H1 (cell line): ENCODE measurements at regions not wholly inside any gene's neighbourhood (a gene's known extent, or its start where the extent isn't known, plus 50 kb on each side); places are given as distances from the start of the nearest gene placed in this dataset.
A peak's percentile ranks its signal among the peaks of the same experiment; 100 is the strongest.

Experiments
- CTCF ChIA-PET: fragments of 300-600 bp; sonication (Branson Sonifier 250); formaldehyde crosslinking; loops from one replicate; lab custom pipeline; 2021; ENCODE audit not compliant: partially characterized antibody; lab: Charles Lee
- POLR2A ChIA-PET: fragments of 300-600 bp; sonication (Branson Sonifier 250); formaldehyde crosslinking; loops from one replicate; lab custom pipeline; 2021; ENCODE audit warnings: inconsistent platforms; ENCODE audit not compliant: partially characterized antibody; lab: Charles Lee
- DNase-seq, 2 experiments: peaks; one replicate each; pipeline versions ENCODE4 v3.0.0 to v3.0.0-alpha.2; 2010 to 2022; ENCODE audit warnings: low spot score in 2 of 2, low read depth in 1 of 2, mixed read lengths in 1 of 2
- FAIRE-seq: peaks from 2 replicates; lab custom pipeline; 2011; peaks lifted over from hg19 to GRCh38; lab: Jason Lieb, UNC
- H2AFZ ChIP-seq: 2 replicates; pipeline ENCODE4 v1.8.1; 2012; ENCODE audit warnings: low read length, inconsistent platforms
- H2AK5ac ChIP-seq: 2 replicates; pipeline ENCODE4 v1.6.1; 2013; ENCODE audit warnings: low read depth, low read length
- H2BK120ac ChIP-seq: replicated peaks from 2 replicates; pipeline ENCODE3; 2013; ENCODE audit warnings: low read depth, low read length, inconsistent platforms
- H2BK12ac ChIP-seq: 2 replicates; pipeline ENCODE4 v1.6.1; 2013; ENCODE audit warnings: low read depth, low read length
- H2BK15ac ChIP-seq: 2 replicates; pipeline ENCODE4 v1.6.1; 2013; ENCODE audit warnings: low read length
- H2BK20ac ChIP-seq: 2 replicates; pipeline ENCODE4 v1.6.1; 2013; ENCODE audit warnings: low read length
- H2BK5ac ChIP-seq: 2 replicates; pipeline ENCODE4 v1.6.1; 2013; ENCODE audit warnings: low read depth, low read length
- H3K14ac ChIP-seq: 2 replicates; pipeline ENCODE4 v1.6.1; 2013; ENCODE audit warnings: inconsistent platforms; ENCODE audit not compliant: insufficient read length
- H3K18ac ChIP-seq: 2 replicates; pipeline ENCODE4 v1.6.1; 2013; ENCODE audit warnings: low read length; ENCODE audit errors: extremely low read depth
- H3K23ac ChIP-seq: 2 replicates; pipeline ENCODE4 v1.6.1; 2013; ENCODE audit warnings: inconsistent platforms; ENCODE audit not compliant: insufficient read length
- H3K23me2 ChIP-seq: 2 replicates; pipeline ENCODE4 v1.6.1; 2013; ENCODE audit warnings: low read depth, low read length
- H3K27ac ChIP-seq: 2 replicates; pipeline ENCODE4 v1.6.1; 2011; ENCODE audit warnings: low read depth, low read length, inconsistent platforms
- H3K27me3 ChIP-seq, 4 experiments: replicated peaks in 1 of 4; 1 replicate in 1 of 4; 2 replicates in 3 of 4; pipeline versions ENCODE4 v1.6.1 to v1.8.1; 2011 to 2013; ENCODE audit warnings: low read length in 3 of 4, mild to moderate bottlenecking in 3 of 4, inconsistent platforms in 2 of 4, mixed read lengths in 2 of 4, moderate library complexity in 1 of 4; ENCODE audit not compliant: control insufficient read depth in 3 of 4, insufficient read depth in 3 of 4; ENCODE audit errors: extremely low read depth in 1 of 4
- H3K36me3 ChIP-seq, 4 experiments: 2 replicates each; pipeline versions ENCODE4 v1.6.1 to v1.8.1; 2011 to 2013; ENCODE audit warnings: mild to moderate bottlenecking in 4 of 4, low read length in 3 of 4, moderate library complexity in 2 of 4, control low read depth in 1 of 4, inconsistent platforms in 1 of 4; ENCODE audit not compliant: insufficient read depth in 4 of 4, control insufficient read depth in 2 of 4
- H3K4ac ChIP-seq: replicated peaks from 2 replicates; pipeline ENCODE3; 2013; ENCODE audit warnings: low read length, low read depth, mixed read lengths, inconsistent platforms; ENCODE audit not compliant: insufficient read length
- H3K4me1 ChIP-seq, 4 experiments: replicated peaks in 1 of 4; 1 replicate in 1 of 4; 2 replicates in 3 of 4; pipeline versions ENCODE4 v1.6.1 to v1.8.1; 2011 to 2013; ENCODE audit warnings: low read length in 3 of 4, inconsistent platforms in 2 of 4, mixed read lengths in 1 of 4; ENCODE audit not compliant: insufficient read depth in 4 of 4, control insufficient read depth in 3 of 4
- H3K4me2 ChIP-seq, 2 experiments: 2 replicates each; pipeline versions ENCODE4 v1.6.1 to v1.8.1; 2011 to 2013; ENCODE audit warnings: low read depth in 2 of 2, low read length in 2 of 2, control low read depth in 1 of 2, inconsistent platforms in 1 of 2, mild to moderate bottlenecking in 1 of 2; ENCODE audit not compliant: insufficient read depth in 1 of 2
- H3K4me3 ChIP-seq, 4 experiments: fragments of 200-600, 300-600 bp in 1 of 4; sonication (generic), shearing (Covaris generic), sonication (Bioruptor Twin) in 1 of 4; 2 replicates each; pipeline versions ENCODE4 v1.5.1 to v1.8.1; 2011 to 2016; ENCODE audit warnings: low read length in 4 of 4, low read depth in 3 of 4, control low read depth in 2 of 4, inconsistent platforms in 2 of 4, mild to moderate bottlenecking in 2 of 4, mixed read lengths in 1 of 4, moderate library complexity in 1 of 4; ENCODE audit not compliant: insufficient read depth in 2 of 4; ENCODE audit errors: extremely low read depth in 1 of 4
- H3K56ac ChIP-seq: replicated peaks from 2 replicates; pipeline ENCODE3; 2013; ENCODE audit warnings: low read depth, mild to moderate bottlenecking, mixed read lengths, low read length, inconsistent platforms; ENCODE audit not compliant: insufficient read length
- H3K79me1 ChIP-seq: 2 replicates; pipeline ENCODE4 v1.6.1; 2013; ENCODE audit warnings: low read depth, low read length, control low read depth
- H3K79me2 ChIP-seq, 2 experiments: 2 replicates each; pipeline versions ENCODE4 v1.6.1 to v1.8.1; 2012 to 2013; ENCODE audit warnings: low read length in 2 of 2, mild to moderate bottlenecking in 2 of 2, inconsistent platforms in 1 of 2; ENCODE audit not compliant: insufficient read depth in 2 of 2, control insufficient read depth in 1 of 2
- H3K9ac ChIP-seq, 4 experiments: replicated peaks in 1 of 4; 1 replicate in 1 of 4; 2 replicates in 3 of 4; pipeline versions ENCODE4 v1.6.1 to v1.8.1; 2011 to 2013; ENCODE audit warnings: low read depth in 3 of 4, low read length in 3 of 4, control low read depth in 2 of 4, mild to moderate bottlenecking in 2 of 4, moderate library complexity in 2 of 4, inconsistent platforms in 1 of 4; ENCODE audit errors: extremely low read depth in 1 of 4
- H3K9me3 ChIP-seq, 2 experiments: 2 replicates each; pipeline versions ENCODE4 v1.6.1 to v1.8.1; 2012 to 2013; ENCODE audit warnings: mild to moderate bottlenecking in 2 of 2, moderate library complexity in 2 of 2, control low read depth in 1 of 2, inconsistent platforms in 1 of 2, low read depth in 1 of 2, low read length in 1 of 2, mixed read lengths in 1 of 2; ENCODE audit not compliant: insufficient read depth in 2 of 2
- H4K20me1 ChIP-seq, 2 experiments: replicated peaks in 1 of 2; 2 replicates each; pipeline versions ENCODE3 to v1.8.1; 2011 to 2013; ENCODE audit warnings: inconsistent platforms in 2 of 2, low read length in 2 of 2, mild to moderate bottlenecking in 1 of 2; ENCODE audit not compliant: insufficient read depth in 2 of 2, control insufficient read depth in 1 of 2
- H4K5ac ChIP-seq: 2 replicates; pipeline ENCODE4 v1.6.1; 2013; ENCODE audit warnings: low read length, low read depth, mixed read lengths, inconsistent platforms; ENCODE audit not compliant: insufficient read length
- H4K8ac ChIP-seq: 2 replicates; pipeline ENCODE4 v1.8.0; 2013; ENCODE audit warnings: mild to moderate bottlenecking, moderate library complexity, low read length, inconsistent platforms; ENCODE audit not compliant: insufficient read depth; ENCODE audit errors: extremely low read depth
- H4K91ac ChIP-seq: replicated peaks from 2 replicates; pipeline ENCODE3; 2013; ENCODE audit warnings: low read length, mixed read lengths, inconsistent platforms; ENCODE audit not compliant: insufficient read length
- CHD2 ChIP-seq: IDR thresholded peaks from 2 replicates; pipeline ENCODE4 v1.6.1; 2012; ENCODE audit warnings: low read length, improper control_type of control experiment
- GTF2F1 ChIP-seq: IDR thresholded peaks from 2 replicates; pipeline ENCODE4 v1.6.1; 2012; ENCODE audit warnings: low read depth, low read length, improper control_type of control experiment, borderline replicate concordance
- KDM1A ChIP-seq: fragments of 200-600, 300-600 bp; sonication (generic); IDR thresholded peaks from 2 replicates; pipeline ENCODE4 v1.7.1; 2016; ENCODE audit warnings: mild to moderate bottlenecking, low read length, borderline replicate concordance
- KDM4A ChIP-seq: IDR thresholded peaks from one replicate; pipeline ENCODE4 v1.7.1; 2012; ENCODE audit warnings: low read depth, mild to moderate bottlenecking, moderate library complexity, low read length, inconsistent platforms; ENCODE audit not compliant: severe bottlenecking
- POLR2AphosphoS5 ChIP-seq: IDR thresholded peaks from 2 replicates; pipeline ENCODE4 v1.6.1; 2011; ENCODE audit warnings: low read depth, low read length
- RAD21 ChIP-seq, 2 experiments: IDR thresholded peaks in 1 of 2; conservative IDR thresholded peaks in 1 of 2; 2 replicates each; pipeline ENCODE4 v1.6.1; 2011; ENCODE audit warnings: low read depth in 2 of 2, low read length in 2 of 2, improper control_type of control experiment in 1 of 2, inconsistent platforms in 1 of 2, mild to moderate bottlenecking in 1 of 2, moderate library complexity in 1 of 2
- RNF2 ChIP-seq: fragments of 200-900, 300-1000 bp; sonication (generic); IDR thresholded peaks from 2 replicates; pipeline ENCODE4 v1.7.1; 2016; ENCODE audit warnings: borderline replicate concordance, low read depth, mild to moderate bottlenecking, antibody characterized with exemption, low read length; ENCODE audit not compliant: poor library complexity, severe bottlenecking; ENCODE audit errors: missing control alignments
- WGBS, 2 experiments: shearing (Covaris generic) in 1 of 2; methylation state at CpG; one replicate each; pipeline versions ENCODE4 v1.1.6 to v1.1.7; 2013 to 2015; ENCODE audit warnings: low lambda C conversion rate in 2 of 2, mixed read lengths in 2 of 2, inconsistent platforms in 1 of 2, low coverage in 1 of 2, missing lambda C conversion rate in 1 of 2; ENCODE audit not compliant: insufficient replicate concordance in 2 of 2, insufficient coverage in 1 of 2, insufficient read length in 1 of 2; ENCODE audit errors: extremely low coverage in 1 of 2, missing lambda C conversion rate in 1 of 2; 5-methylcytosine and 5-hydroxymethylcytosine counted together

GRCh38 chr4:1571165-1572009 is 112.7 kb downstream of the FAM53A start:
- Histone ChIP-seq H3K4ac (peak overlapping the region; percentile 15), H3K27me3 (no peaks in the 10 kb centered on the region; a peak in 1 of 7 replicates), H3K27ac (no peak overlapping the region), H4K5ac (no peak overlapping the region), H2AK5ac (peak overlapping the region; percentile 65; the same call in 1 of the 2 replicates), H3K23me2 (peaks cover 10% of the 10 kb centered on the region; the same call in 1 of the 2 replicates), H3K23ac (no peak overlapping the region), H2BK15ac (peak overlapping the region; percentile 61; the same call in 1 of the 2 replicates), H4K8ac (peak overlapping the region; percentile 58; the same call in 1 of the 2 replicates), H3K9ac (no peak overlapping the region; a peak in 1 of 7 replicates), H2BK120ac (peak overlapping the region; percentile 48), H3K56ac (no peak overlapping the region), H3K36me3 (no peaks in the 10 kb centered on the region), H3K4me2 (peak overlapping the region; percentile 46 to 67; a peak in 3 of 4 replicates), H2BK5ac (peak overlapping the region; percentile 32; the same call in 1 of the 2 replicates), H3K4me3 (no peak overlapping the region), H3K9me3 (no peaks in the 10 kb centered on the region), H2BK12ac (peak overlapping the region; percentile 96; the same call in 1 of the 2 replicates), H2BK20ac (peak overlapping the region; percentile 72; the same call in 1 of the 2 replicates), H2AFZ (no peak overlapping the region), H3K18ac (no peak overlapping the region), H4K91ac (peak overlapping the region; percentile 54), H3K4me1 (peaks cover 2 to 34% (median 24%) of the 10 kb centered on the region in 4 experiments), H3K14ac (no peak overlapping the region), H3K79me1 (peaks cover 2% of the 10 kb centered on the region; the same call in 1 of the 2 replicates), H4K20me1 (peaks cover 0 to 4% of the 10 kb centered on the region in 2 experiments), H3K79me2 (no peaks in the 10 kb centered on the region)
- no peak for FAIRE-seq
- no peak for DNase-seq
- POLR2A ChIA-PET, result interaction anchor here (1.2 to 1.8 kb wide), 2 partner anchors 9 to 122 kb away, joined by 3 to 5 read pairs; no protein-coding TSS in a partner anchor
- CTCF ChIA-PET, result interaction anchor here (0.6 to 1.8 kb wide), 7 partner anchors 8 to 576 kb away, joined by 3 to 5 read pairs (median 3); no protein-coding TSS in a partner anchor
- TF ChIP-seq RNF2, result no peak
- no peak for TF ChIP-seq CHD2
- no peak for TF ChIP-seq GTF2F1
- no peak for TF ChIP-seq RAD21 (IDR thresholded peaks at IDR 0.05 in 1 of 2, conservative IDR thresholded peaks at IDR 0.05 in 1 of 2; ENCODE audit: low read depth in 2 of 2, low read length in 2 of 2)
- no peak for TF ChIP-seq KDM1A
- TF ChIP-seq POLR2AphosphoS5, result no peak
- TF ChIP-seq KDM4A, result no peak
- WGBS, 2 experiments, result 76% methylated on average over 22 of the region's 22 CpGs; no CpG with 5 or more reads in 1 of the 2 experiments
